SK-N-SH treated with all-trans-retinoic acid at 6 μM for 48 hours (cell line): ENCODE measurements at regions not wholly inside any gene's neighbourhood (a gene's known extent, or its start where the extent isn't known, plus 50 kb on each side); places are given as distances from the start of the nearest gene placed in this dataset.

Experiments
- ATAC-seq: fragments of 200-7000 bp; cut with Tn5 transposase; 3 replicates; pipeline ENCODE4 v1.9.1; 2020; ENCODE audit warnings: mild to moderate bottlenecking, moderate library complexity
- ARNTL ChIP-seq: fragments of 450-650 bp; formaldehyde crosslinking; IDR thresholded peaks from 2 replicates; pipeline ENCODE4 v1.5.0; 2020; ENCODE audit warnings: low read depth, mild to moderate bottlenecking, moderate library complexity, borderline replicate concordance
- CSDC2 ChIP-seq: fragments of 250-450 bp; sonication (Bioruptor Pico); IDR thresholded peaks from 2 replicates; pipeline ENCODE4 v1.5.0; 2020; ENCODE audit warnings: mild to moderate bottlenecking, moderate library complexity
- ESRRG ChIP-seq: fragments of 250-450 bp; sonication (Bioruptor Pico); IDR thresholded peaks from 2 replicates; pipeline ENCODE4 v1.6.1; 2021; ENCODE audit warnings: mild to moderate bottlenecking
- GLIS3 ChIP-seq: fragments of 250-450 bp; sonication (Bioruptor Pico); IDR thresholded peaks from 2 replicates; pipeline ENCODE4 v1.5.0; 2020; ENCODE audit warnings: mild to moderate bottlenecking, moderate library complexity
- ISL1 ChIP-seq: fragments of 250-450 bp; sonication (Bioruptor Pico); IDR thresholded peaks from 2 replicates; pipeline ENCODE4 v2.1.2; 2022; ENCODE audit warnings: mild to moderate bottlenecking, moderate library complexity
- OSR1 ChIP-seq: fragments of 250-450 bp; sonication (Bioruptor Pico); IDR thresholded peaks from 2 replicates; pipeline ENCODE4 v1.8.0; 2022; ENCODE audit warnings: moderate library complexity, mild to moderate bottlenecking, inconsistent platforms
- PPARA ChIP-seq: fragments of 250-450 bp; sonication (Bioruptor Pico); IDR thresholded peaks from 2 replicates; pipeline ENCODE4 v1.5.0; 2020; ENCODE audit warnings: mild to moderate bottlenecking, borderline replicate concordance
- SNAI2 ChIP-seq: fragments of 250-450 bp; sonication (Bioruptor Pico); IDR thresholded peaks from 2 replicates; pipeline ENCODE4 v1.5.0; 2020; ENCODE audit warnings: mild to moderate bottlenecking, moderate library complexity
- TCF4 ChIP-seq: fragments of 250-450 bp; sonication (Bioruptor Pico); IDR thresholded peaks from 2 replicates; pipeline ENCODE4 v1.8.0; 2021; ENCODE audit warnings: mild to moderate bottlenecking, moderate library complexity, borderline replicate concordance
- TOX ChIP-seq: fragments of 250-450 bp; sonication (Bioruptor Pico); IDR thresholded peaks from 2 replicates; pipeline ENCODE4 v1.8.0; 2021; ENCODE audit warnings: mild to moderate bottlenecking, moderate library complexity, borderline replicate concordance
- ZC3H10 ChIP-seq: fragments of 250-450 bp; sonication (Bioruptor Pico); IDR thresholded peaks from 2 replicates; pipeline ENCODE4 v1.5.1; 2021; ENCODE audit warnings: mild to moderate bottlenecking, moderate library complexity
- ZFP3 ChIP-seq: fragments of 250-450 bp; sonication (Bioruptor Pico); IDR thresholded peaks from 2 replicates; pipeline ENCODE4 v1.5.0; 2020; ENCODE audit warnings: mild to moderate bottlenecking, moderate library complexity
- ZFP30 ChIP-seq: fragments of 450-650 bp; formaldehyde crosslinking; IDR thresholded peaks from 2 replicates; pipeline ENCODE4 v1.5.0; 2022; ENCODE audit warnings: mild to moderate bottlenecking, moderate library complexity
- ZNF565 ChIP-seq: fragments of 450-650 bp; formaldehyde crosslinking; conservative IDR thresholded peaks from 2 replicates; pipeline ENCODE4 v1.5.0; 2020; ENCODE audit warnings: low read depth, mild to moderate bottlenecking, moderate library complexity
- ZNF70 ChIP-seq: fragments of 450-650 bp; formaldehyde crosslinking; IDR thresholded peaks from 2 replicates; pipeline ENCODE4 v1.5.0; 2020; ENCODE audit warnings: mild to moderate bottlenecking, moderate library complexity
- ZNF8 ChIP-seq: fragments of 450-650 bp; formaldehyde crosslinking; IDR thresholded peaks from 2 replicates; pipeline ENCODE4 v1.5.0; 2020; ENCODE audit warnings: mild to moderate bottlenecking, moderate library complexity
- TF ChIP-seq, protein P1 (sequence below): fragments of 250-450 bp; sonication (Bioruptor Pico); IDR thresholded peaks from 2 replicates; pipeline ENCODE4 v1.5.0; 2020; ENCODE audit warnings: mild to moderate bottlenecking, moderate library complexity
- TF ChIP-seq, protein P2 (sequence below): fragments of 250-450 bp; sonication (Bioruptor Pico); IDR thresholded peaks from 2 replicates; pipeline ENCODE4 v1.8.0; 2021; ENCODE audit warnings: low read depth, mild to moderate bottlenecking, moderate library complexity, borderline replicate concordance
- TF ChIP-seq, protein P3 (sequence below): fragments of 250-450 bp; sonication (Bioruptor Pico); IDR thresholded peaks from 2 replicates; pipeline ENCODE4 v1.5.1; 2020; ENCODE audit warnings: low read depth, mild to moderate bottlenecking, moderate library complexity
- TF ChIP-seq, protein P4 (sequence below): fragments of 250-450 bp; sonication (Bioruptor Pico); IDR thresholded peaks from 2 replicates; pipeline ENCODE4 v1.8.0; 2020; ENCODE audit warnings: mild to moderate bottlenecking, moderate library complexity, borderline replicate concordance
- TF ChIP-seq, protein P5 (sequence below): fragments of 250-450 bp; sonication (Bioruptor Pico); IDR thresholded peaks from 2 replicates; pipeline ENCODE4 v1.5.1; 2021; ENCODE audit warnings: mild to moderate bottlenecking, moderate library complexity

DNA sequence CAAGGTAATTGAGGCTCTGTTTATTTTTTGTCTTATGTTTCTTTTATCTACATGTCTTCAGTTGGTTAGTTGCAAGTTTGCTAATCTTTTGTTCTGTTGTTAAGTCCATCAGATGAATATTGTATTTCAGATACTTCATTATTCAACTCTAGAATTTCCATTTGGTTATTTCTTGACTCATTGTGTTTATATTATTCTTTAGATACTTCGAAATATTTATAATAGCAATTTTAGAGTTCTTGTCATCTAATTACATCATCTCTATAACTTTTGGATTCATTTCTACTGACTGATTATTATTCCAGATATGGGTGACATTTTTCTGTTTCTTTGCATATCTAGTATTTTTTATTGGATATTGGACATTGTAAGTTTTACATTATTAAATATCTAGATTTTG lies 405.6 kb downstream of the PLPP3 start:
- no peak for ATAC-seq
- TF ChIP-seq ZFP30 (CRISPR knock-in tag) (no peak), ZNF8 (no peak), GLIS3 (CRISPR knock-in tag) (no peak)

DNA sequence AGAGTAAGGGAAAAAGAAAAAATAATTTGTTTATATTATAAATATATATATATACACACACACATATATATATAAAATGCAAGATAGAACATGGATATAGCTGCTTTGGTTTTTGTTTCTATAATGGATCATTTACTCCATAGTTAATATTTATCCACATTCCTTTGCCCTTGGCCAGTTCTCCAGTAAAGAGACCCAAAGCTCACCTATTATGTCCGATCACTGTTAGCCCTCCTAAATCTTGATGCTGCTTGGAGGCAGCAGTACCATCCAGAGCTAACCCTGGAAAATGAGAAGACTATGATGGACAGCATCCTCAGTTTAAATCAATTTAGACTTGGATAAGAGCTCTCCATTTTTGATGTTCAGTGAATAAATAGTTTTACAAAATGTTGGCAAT lies 407.7 kb downstream of the PLPP3 start:
- ATAC-seq: no peak
- TF ChIP-seq PPARA (CRISPR knock-in tag) (no peak), GLIS3 (CRISPR knock-in tag) (no peak), ZNF565 (CRISPR knock-in tag) (no peak), ZFP30 (CRISPR knock-in tag) (no peak), TOX (CRISPR knock-in tag) (no peak), ISL1 (CRISPR knock-in tag) (no peak), OSR1 (CRISPR knock-in tag) (no peak), TCF4 (no peak), CSDC2 (CRISPR knock-in tag) (no peak), ESRRG (CRISPR knock-in tag) (no peak), SNAI2 (CRISPR knock-in tag) (no peak), ZC3H10 (CRISPR knock-in tag) (no peak), ZFP3 (CRISPR knock-in tag) (no peak)
- TF ChIP-seq, protein P1, sequence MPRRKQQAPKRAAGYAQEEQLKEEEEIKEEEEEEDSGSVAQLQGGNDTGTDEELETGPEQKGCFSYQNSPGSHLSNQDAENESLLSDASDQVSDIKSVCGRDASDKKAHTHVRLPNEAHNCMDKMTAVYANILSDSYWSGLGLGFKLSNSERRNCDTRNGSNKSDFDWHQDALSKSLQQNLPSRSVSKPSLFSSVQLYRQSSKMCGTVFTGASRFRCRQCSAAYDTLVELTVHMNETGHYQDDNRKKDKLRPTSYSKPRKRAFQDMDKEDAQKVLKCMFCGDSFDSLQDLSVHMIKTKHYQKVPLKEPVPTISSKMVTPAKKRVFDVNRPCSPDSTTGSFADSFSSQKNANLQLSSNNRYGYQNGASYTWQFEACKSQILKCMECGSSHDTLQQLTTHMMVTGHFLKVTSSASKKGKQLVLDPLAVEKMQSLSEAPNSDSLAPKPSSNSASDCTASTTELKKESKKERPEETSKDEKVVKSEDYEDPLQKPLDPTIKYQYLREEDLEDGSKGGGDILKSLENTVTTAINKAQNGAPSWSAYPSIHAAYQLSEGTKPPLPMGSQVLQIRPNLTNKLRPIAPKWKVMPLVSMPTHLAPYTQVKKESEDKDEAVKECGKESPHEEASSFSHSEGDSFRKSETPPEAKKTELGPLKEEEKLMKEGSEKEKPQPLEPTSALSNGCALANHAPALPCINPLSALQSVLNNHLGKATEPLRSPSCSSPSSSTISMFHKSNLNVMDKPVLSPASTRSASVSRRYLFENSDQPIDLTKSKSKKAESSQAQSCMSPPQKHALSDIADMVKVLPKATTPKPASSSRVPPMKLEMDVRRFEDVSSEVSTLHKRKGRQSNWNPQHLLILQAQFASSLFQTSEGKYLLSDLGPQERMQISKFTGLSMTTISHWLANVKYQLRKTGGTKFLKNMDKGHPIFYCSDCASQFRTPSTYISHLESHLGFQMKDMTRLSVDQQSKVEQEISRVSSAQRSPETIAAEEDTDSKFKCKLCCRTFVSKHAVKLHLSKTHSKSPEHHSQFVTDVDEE (CRISPR knock-in tag): no peak
- TF ChIP-seq, protein P2, sequence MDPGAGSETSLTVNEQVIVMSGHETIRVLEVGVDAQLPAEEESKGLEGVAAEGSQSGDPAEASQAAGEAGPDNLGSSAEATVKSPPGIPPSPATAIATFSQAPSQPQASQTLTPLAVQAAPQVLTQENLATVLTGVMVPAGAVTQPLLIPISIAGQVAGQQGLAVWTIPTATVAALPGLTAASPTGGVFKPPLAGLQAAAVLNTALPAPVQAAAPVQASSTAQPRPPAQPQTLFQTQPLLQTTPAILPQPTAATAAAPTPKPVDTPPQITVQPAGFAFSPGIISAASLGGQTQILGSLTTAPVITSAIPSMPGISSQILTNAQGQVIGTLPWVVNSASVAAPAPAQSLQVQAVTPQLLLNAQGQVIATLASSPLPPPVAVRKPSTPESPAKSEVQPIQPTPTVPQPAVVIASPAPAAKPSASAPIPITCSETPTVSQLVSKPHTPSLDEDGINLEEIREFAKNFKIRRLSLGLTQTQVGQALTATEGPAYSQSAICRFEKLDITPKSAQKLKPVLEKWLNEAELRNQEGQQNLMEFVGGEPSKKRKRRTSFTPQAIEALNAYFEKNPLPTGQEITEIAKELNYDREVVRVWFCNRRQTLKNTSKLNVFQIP (CRISPR knock-in tag): no peak
- TF ChIP-seq, protein P3, sequence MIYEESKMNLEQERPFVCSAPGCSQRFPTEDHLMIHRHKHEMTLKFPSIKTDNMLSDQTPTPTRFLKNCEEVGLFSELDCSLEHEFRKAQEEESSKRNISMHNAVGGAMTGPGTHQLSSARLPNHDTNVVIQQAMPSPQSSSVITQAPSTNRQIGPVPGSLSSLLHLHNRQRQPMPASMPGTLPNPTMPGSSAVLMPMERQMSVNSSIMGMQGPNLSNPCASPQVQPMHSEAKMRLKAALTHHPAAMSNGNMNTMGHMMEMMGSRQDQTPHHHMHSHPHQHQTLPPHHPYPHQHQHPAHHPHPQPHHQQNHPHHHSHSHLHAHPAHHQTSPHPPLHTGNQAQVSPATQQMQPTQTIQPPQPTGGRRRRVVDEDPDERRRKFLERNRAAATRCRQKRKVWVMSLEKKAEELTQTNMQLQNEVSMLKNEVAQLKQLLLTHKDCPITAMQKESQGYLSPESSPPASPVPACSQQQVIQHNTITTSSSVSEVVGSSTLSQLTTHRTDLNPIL: no peak
- TF ChIP-seq, protein P4, sequence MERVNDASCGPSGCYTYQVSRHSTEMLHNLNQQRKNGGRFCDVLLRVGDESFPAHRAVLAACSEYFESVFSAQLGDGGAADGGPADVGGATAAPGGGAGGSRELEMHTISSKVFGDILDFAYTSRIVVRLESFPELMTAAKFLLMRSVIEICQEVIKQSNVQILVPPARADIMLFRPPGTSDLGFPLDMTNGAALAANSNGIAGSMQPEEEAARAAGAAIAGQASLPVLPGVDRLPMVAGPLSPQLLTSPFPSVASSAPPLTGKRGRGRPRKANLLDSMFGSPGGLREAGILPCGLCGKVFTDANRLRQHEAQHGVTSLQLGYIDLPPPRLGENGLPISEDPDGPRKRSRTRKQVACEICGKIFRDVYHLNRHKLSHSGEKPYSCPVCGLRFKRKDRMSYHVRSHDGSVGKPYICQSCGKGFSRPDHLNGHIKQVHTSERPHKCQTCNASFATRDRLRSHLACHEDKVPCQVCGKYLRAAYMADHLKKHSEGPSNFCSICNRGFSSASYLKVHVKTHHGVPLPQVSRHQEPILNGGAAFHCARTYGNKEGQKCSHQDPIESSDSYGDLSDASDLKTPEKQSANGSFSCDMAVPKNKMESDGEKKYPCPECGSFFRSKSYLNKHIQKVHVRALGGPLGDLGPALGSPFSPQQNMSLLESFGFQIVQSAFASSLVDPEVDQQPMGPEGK (CRISPR knock-in tag): no peak

DNA sequence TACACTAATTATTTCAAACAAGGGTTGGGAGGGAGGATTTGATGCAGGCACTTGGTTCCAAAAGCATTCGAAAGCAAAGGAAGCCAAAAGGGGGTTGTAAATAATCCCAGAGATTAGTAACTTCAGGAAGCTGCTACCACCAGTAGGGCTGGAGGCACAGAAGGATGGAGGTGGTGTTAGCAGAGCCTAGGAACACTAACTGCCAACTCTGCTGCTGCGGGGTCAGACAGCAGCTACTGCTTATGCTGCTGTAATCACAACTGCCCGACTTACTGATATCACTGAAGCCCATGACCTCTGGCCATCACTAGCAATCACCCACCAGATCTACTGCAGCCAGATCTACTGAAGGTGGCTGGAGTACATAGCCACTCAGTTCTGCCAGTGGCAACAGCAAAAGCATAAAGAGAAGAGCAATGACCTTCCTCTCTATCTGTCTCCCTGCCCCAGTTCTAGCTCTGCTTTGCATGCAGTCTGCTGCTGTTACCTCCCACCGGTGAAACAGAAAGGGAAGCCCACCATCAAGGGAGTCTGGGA lies 408.5 kb downstream of the PLPP3 start:
- ATAC-seq: peak; percentile 33
- TF ChIP-seq, protein P5, sequence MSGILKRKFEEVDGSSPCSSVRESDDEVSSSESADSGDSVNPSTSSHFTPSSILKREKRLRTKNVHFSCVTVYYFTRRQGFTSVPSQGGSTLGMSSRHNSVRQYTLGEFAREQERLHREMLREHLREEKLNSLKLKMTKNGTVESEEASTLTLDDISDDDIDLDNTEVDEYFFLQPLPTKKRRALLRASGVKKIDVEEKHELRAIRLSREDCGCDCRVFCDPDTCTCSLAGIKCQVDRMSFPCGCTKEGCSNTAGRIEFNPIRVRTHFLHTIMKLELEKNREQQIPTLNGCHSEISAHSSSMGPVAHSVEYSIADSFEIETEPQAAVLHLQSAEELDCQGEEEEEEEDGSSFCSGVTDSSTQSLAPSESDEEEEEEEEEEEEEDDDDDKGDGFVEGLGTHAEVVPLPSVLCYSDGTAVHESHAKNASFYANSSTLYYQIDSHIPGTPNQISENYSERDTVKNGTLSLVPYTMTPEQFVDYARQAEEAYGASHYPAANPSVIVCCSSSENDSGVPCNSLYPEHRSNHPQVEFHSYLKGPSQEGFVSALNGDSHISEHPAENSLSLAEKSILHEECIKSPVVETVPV (CRISPR knock-in tag): no peak
- TF ChIP-seq OSR1 (CRISPR knock-in tag): no peak
- no peak for TF ChIP-seq PPARA (CRISPR knock-in tag)
- no peak for TF ChIP-seq ESRRG (CRISPR knock-in tag)
- TF ChIP-seq, protein P4 (CRISPR knock-in tag): no peak
- TF ChIP-seq ARNTL: no peak
- no peak for TF ChIP-seq TOX (CRISPR knock-in tag)
- TF ChIP-seq SNAI2 (CRISPR knock-in tag): no peak
- TF ChIP-seq ZC3H10 (CRISPR knock-in tag): no peak
- TF ChIP-seq ZNF70 (CRISPR knock-in tag): no peak
- no peak for TF ChIP-seq ZNF8
- TF ChIP-seq, protein P3: no peak
- no peak for TF ChIP-seq TCF4
- TF ChIP-seq CSDC2 (CRISPR knock-in tag): no peak
